ENCODE measurements at regions not wholly inside any gene's neighbourhood (a gene's known extent, or its start where the extent isn't known, plus 50 kb on each side); places are given as distances from the start of the nearest gene placed in this dataset.

DNA sequence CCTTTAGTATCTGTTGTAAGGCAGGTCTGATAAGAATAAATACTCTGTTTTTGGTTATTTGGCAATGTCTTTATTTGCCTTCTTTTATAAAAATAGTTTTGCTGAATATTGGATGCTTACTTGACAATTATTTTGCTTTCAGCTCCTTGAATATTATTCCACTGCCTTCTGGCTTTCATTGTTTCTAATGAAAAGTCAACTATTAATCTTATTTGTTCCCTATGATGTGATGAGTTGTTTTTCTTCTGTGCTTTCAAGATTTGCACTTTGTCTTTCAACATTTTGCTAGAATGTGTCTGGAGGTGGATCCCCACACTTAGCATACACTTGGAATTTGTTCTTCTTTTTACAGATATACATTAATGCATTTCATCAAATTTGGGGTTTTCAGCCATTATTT, 203.8 kb upstream of the PTPRZ1 start:
- TF ChIP-seq, protein P1, sequence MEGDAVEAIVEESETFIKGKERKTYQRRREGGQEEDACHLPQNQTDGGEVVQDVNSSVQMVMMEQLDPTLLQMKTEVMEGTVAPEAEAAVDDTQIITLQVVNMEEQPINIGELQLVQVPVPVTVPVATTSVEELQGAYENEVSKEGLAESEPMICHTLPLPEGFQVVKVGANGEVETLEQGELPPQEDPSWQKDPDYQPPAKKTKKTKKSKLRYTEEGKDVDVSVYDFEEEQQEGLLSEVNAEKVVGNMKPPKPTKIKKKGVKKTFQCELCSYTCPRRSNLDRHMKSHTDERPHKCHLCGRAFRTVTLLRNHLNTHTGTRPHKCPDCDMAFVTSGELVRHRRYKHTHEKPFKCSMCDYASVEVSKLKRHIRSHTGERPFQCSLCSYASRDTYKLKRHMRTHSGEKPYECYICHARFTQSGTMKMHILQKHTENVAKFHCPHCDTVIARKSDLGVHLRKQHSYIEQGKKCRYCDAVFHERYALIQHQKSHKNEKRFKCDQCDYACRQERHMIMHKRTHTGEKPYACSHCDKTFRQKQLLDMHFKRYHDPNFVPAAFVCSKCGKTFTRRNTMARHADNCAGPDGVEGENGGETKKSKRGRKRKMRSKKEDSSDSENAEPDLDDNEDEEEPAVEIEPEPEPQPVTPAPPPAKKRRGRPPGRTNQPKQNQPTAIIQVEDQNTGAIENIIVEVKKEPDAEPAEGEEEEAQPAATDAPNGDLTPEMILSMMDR (IDR thresholded peaks at IDR 0.05), result no peak
- TF ChIP-seq, protein P2, sequence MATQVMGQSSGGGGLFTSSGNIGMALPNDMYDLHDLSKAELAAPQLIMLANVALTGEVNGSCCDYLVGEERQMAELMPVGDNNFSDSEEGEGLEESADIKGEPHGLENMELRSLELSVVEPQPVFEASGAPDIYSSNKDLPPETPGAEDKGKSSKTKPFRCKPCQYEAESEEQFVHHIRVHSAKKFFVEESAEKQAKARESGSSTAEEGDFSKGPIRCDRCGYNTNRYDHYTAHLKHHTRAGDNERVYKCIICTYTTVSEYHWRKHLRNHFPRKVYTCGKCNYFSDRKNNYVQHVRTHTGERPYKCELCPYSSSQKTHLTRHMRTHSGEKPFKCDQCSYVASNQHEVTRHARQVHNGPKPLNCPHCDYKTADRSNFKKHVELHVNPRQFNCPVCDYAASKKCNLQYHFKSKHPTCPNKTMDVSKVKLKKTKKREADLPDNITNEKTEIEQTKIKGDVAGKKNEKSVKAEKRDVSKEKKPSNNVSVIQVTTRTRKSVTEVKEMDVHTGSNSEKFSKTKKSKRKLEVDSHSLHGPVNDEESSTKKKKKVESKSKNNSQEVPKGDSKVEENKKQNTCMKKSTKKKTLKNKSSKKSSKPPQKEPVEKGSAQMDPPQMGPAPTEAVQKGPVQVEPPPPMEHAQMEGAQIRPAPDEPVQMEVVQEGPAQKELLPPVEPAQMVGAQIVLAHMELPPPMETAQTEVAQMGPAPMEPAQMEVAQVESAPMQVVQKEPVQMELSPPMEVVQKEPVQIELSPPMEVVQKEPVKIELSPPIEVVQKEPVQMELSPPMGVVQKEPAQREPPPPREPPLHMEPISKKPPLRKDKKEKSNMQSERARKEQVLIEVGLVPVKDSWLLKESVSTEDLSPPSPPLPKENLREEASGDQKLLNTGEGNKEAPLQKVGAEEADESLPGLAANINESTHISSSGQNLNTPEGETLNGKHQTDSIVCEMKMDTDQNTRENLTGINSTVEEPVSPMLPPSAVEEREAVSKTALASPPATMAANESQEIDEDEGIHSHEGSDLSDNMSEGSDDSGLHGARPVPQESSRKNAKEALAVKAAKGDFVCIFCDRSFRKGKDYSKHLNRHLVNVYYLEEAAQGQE (IDR thresholded peaks at IDR 0.05; ENCODE audit: insufficient read depth in 1 of 2, low read depth in 2 of 2, low read length in 1 of 2), result no peak
- TF ChIP-seq SIN3A (IDR thresholded peaks at IDR 0.05; ENCODE audit: borderline replicate concordance, insufficient read depth, low read depth, low read length), result no peak
- TF ChIP-seq POLR2AphosphoS5 (IDR thresholded peaks at IDR 0.05; ENCODE audit: low read depth, low read length), result no peak
- no peak for TF ChIP-seq TCF7L2 (IDR thresholded peaks at IDR 0.05; ENCODE audit: low read depth, low read length)
